Activated CD8-positive, alpha-beta T cell treated with anti-CD3 and anti-CD28 coated beads for 36 hours (primary cell): ENCODE measurements at regions not wholly inside any gene's neighbourhood (a gene's known extent, or its start where the extent isn't known, plus 50 kb on each side); places are given as distances from the start of the nearest gene placed in this dataset.
"Not testable (repeated sequence)": the region's sequence is repeated elsewhere in the genome, so short reads cannot be mapped to it uniquely, and the experiment has no call there.

ENCODE experiments used
- ATAC-seq: fragments of 200-7000 bp; cut with Tn5 transposase; one replicate; pipeline ENCODE4 v1.10.0; 2021; ENCODE audit warnings: mild to moderate bottlenecking, moderate library complexity
- CTCF ChIA-PET: fragments of 350-600 bp; sonication (Branson Sonifier 250); formaldehyde crosslinking; loops from one replicate; lab custom pipeline; 2021; ENCODE audit warnings: antibody characterized with exemption; lab: Charles Lee
- POLR2A ChIA-PET: fragments of 350-600 bp; sonication (Branson Sonifier 250); formaldehyde crosslinking; loops from one replicate; lab custom pipeline; 2021; ENCODE audit warnings: antibody characterized with exemption; lab: Charles Lee
- DNase-seq: peaks from one replicate; pipeline ENCODE4 v3.0.0-alpha.2; 2020
- H3K27ac Mint-ChIP-seq: one replicate; pipeline ENCODE4 v1.8.0; 2021; ENCODE audit warnings: mild to moderate bottlenecking, mixed read lengths
- H3K27me3 Mint-ChIP-seq: one replicate; pipeline ENCODE4 v1.8.0; 2021; ENCODE audit warnings: mixed read lengths
- H3K36me3 Mint-ChIP-seq: one replicate; pipeline ENCODE4 v1.8.0; 2021; ENCODE audit warnings: low read depth, mixed read lengths
- H3K4me1 Mint-ChIP-seq: one replicate; pipeline ENCODE4 v1.8.0; 2021; ENCODE audit warnings: low read depth, mixed read lengths
- H3K4me3 Mint-ChIP-seq: one replicate; pipeline ENCODE4 v1.8.0; 2021; ENCODE audit warnings: mild to moderate bottlenecking, moderate library complexity, mixed read lengths
- H3K9me3 Mint-ChIP-seq: one replicate; pipeline ENCODE4 v1.8.0; 2021; ENCODE audit warnings: mixed read lengths
- intact Hi-C: fragments of 100-400 bp; cut with micrococcal nuclease; formaldehyde crosslinking; loops from one replicate; pipeline ENCODE4 v1.10.0; 2022
- TF ChIP-seq, protein P1 (sequence below): fragments of 200-600 bp; IDR thresholded peaks from one replicate; pipeline ENCODE4 v1.8.0; 2022; ENCODE audit warnings: antibody characterized with exemption, mild to moderate bottlenecking

DNA sequence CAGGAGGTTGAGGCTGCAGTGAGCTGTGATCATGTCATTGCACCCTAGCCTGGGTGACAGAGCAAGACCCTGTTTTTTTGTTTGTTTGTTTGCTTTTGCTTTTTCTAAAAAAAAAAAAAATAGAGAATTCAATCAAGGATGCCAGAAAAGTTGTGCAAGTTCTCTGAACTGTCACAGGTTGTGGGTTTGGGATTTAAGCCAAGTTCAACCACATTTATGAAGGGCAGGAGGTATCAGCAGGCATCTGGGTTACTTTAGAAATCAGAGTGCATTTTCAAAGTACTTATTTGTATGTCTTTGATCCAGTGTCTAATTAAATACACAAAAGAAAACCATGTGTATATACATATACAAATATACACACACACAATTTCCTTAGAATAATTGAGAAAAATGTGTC is 151.2 kb upstream of the MINDY3 start:
- no peak for ATAC-seq
- intact Hi-C loops: no loop called here
- H3K9me3 Mint-ChIP-seq: peaks cover 3% of the 10 kb centered on the region

GRCh38 chr10:16014469-16014868 is 154.2 kb upstream of the MINDY3 start:
- Mint-ChIP-seq H3K36me3 (no peaks in the 10 kb centered on the region), H3K4me1 (no peaks in the 10 kb centered on the region), H3K4me3 (no peak overlapping the region), H3K27me3 (peaks cover 1% of the 10 kb centered on the region), H3K9me3 (no peaks in the 10 kb centered on the region), H3K27ac (no peak overlapping the region)
- no peak for DNase-seq
- TF ChIP-seq, protein P1, sequence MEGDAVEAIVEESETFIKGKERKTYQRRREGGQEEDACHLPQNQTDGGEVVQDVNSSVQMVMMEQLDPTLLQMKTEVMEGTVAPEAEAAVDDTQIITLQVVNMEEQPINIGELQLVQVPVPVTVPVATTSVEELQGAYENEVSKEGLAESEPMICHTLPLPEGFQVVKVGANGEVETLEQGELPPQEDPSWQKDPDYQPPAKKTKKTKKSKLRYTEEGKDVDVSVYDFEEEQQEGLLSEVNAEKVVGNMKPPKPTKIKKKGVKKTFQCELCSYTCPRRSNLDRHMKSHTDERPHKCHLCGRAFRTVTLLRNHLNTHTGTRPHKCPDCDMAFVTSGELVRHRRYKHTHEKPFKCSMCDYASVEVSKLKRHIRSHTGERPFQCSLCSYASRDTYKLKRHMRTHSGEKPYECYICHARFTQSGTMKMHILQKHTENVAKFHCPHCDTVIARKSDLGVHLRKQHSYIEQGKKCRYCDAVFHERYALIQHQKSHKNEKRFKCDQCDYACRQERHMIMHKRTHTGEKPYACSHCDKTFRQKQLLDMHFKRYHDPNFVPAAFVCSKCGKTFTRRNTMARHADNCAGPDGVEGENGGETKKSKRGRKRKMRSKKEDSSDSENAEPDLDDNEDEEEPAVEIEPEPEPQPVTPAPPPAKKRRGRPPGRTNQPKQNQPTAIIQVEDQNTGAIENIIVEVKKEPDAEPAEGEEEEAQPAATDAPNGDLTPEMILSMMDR: no peak
- ChIA-PET POLR2A (no interaction called here), CTCF (no interaction called here)
- ATAC-seq: no peak
- intact Hi-C loops: no loop called here

More for the DNA sequence above, 151.2 kb upstream of the MINDY3 start:
- H3K36me3 Mint-ChIP-seq: no peaks in the 10 kb centered on the region
- no peaks in the 10 kb centered on the region for H3K4me1 Mint-ChIP-seq
- no peak for DNase-seq
- CTCF ChIA-PET: interaction anchor here (1.0 to 1.5 kb wide), 2 partner anchors 12 to 109 kb away, joined by 3 to 4 read pairs; no protein-coding TSS in a partner anchor
- H3K4me3 Mint-ChIP-seq: no peak overlapping the region
- TF ChIP-seq, protein P1: no peak
- POLR2A ChIA-PET: no interaction called here
- no peak overlapping the region for H3K27ac Mint-ChIP-seq
- H3K27me3 Mint-ChIP-seq: peaks cover 4% of the 10 kb centered on the region

GRCh38 chr10:16016688-16017087 is 156.4 kb upstream of the MINDY3 start:
- intact Hi-C loops: no loop called here
- POLR2A ChIA-PET: interaction anchor here (0.6 kb wide), 1 partner anchor 19 kb away, joined by 3 read pairs; no protein-coding TSS in a partner anchor
- no peaks in the 10 kb centered on the region for H3K4me1 Mint-ChIP-seq
- H3K9me3 Mint-ChIP-seq: peaks cover 5% of the 10 kb centered on the region
- no peak for ATAC-seq
- H3K27ac Mint-ChIP-seq: no peak overlapping the region
- CTCF ChIA-PET: no interaction called here
- peaks cover 1% of the 10 kb centered on the region for H3K27me3 Mint-ChIP-seq
- H3K36me3 Mint-ChIP-seq: no peaks in the 10 kb centered on the region
- no peak overlapping the region for H3K4me3 Mint-ChIP-seq
- no peak for DNase-seq
- TF ChIP-seq, protein P1: no peak

DNA sequence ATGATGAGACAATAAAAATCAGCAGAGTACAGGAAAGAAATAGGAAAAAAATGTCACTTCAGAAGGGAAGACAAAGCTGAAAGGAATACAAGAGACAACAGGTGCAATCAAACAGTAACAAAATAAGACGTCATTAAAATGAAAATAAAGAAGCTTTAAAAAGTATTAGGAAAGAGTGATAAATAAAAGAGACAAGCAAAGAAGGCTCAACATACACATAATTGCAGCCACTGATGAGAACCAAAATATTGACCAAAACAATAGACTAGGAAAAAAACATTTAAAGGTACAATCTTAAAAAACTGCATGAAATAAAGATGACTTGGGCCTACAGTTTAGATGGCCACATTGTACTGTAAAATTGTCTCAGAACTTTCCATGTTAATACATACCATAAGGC is 160.5 kb upstream of the MINDY3 start:
- DNase-seq (no peak), ATAC-seq (no peak)
- ChIA-PET CTCF (no interaction called here), POLR2A (no interaction called here)
- Mint-ChIP-seq H3K27ac (no peak overlapping the region), H3K27me3 (no peaks in the 10 kb centered on the region), H3K4me1 (no peaks in the 10 kb centered on the region), H3K9me3 (peaks cover 5% of the 10 kb centered on the region), H3K4me3 (no peak overlapping the region), H3K36me3 (no peaks in the 10 kb centered on the region)
- intact Hi-C loops: no loop called here
- TF ChIP-seq, protein P1: no peak

GRCh38 chr10:16026832-16027231 is 166.5 kb upstream of the MINDY3 start:
- intact Hi-C loops, CTCF ChIA-PET: not testable (repeated sequence)

GRCh38 chr10:16030562-16030961 is 170.3 kb upstream of the MINDY3 start:
- ATAC-seq (no peak), DNase-seq (no peak)
- Mint-ChIP-seq H3K4me3 (no peak overlapping the region), H3K4me1 (no peaks in the 10 kb centered on the region), H3K27ac (no peak overlapping the region), H3K36me3 (no peaks in the 10 kb centered on the region), H3K27me3 (no peaks in the 10 kb centered on the region), H3K9me3 (peaks cover 6% of the 10 kb centered on the region)
- ChIA-PET POLR2A (no interaction called here), CTCF (no interaction called here)
- TF ChIP-seq, protein P1: no peak
- intact Hi-C loops: no loop called here

More at GRCh38 chr10:16026832-16027231, 166.5 kb upstream of the MINDY3 start:
- H3K4me3 Mint-ChIP-seq, H3K27ac Mint-ChIP-seq, DNase-seq, H3K4me1 Mint-ChIP-seq, POLR2A ChIA-PET, ATAC-seq, H3K9me3 Mint-ChIP-seq, H3K27me3 Mint-ChIP-seq, H3K36me3 Mint-ChIP-seq: not testable (repeated sequence)
